ENCODE measurements at regions not wholly inside any gene's neighbourhood (a gene's known extent, or its start where the extent isn't known, plus 50 kb on each side); places are given as distances from the start of the nearest gene placed in this dataset.

DNA sequence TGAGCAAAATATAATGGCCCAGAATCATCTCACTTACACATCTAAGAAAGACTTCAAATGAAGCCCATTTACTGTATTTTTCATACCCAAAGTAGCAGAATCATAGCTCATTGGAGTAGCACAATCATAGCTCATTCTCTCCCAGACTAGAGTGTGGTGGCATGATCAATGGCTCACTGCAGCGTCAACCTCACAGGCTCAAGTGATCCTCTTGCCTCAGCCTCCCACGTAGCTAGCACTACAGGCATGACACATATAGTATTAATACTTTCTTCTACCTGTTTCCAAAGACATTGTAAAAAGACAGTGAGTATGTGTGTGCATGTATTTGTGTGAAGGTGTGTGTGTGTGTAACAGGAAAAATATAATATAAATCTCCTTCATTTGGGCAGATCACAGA, 1247.9 kb upstream of the ACO1 start:
- no peaks in the 10 kb centered on the region for H3K4me1 ChIP-seq (ENCODE audit: control insufficient read depth, insufficient read depth, low read length)
- no peak overlapping the region for H2BK5ac ChIP-seq (ENCODE audit: low read depth, low read length, poor library complexity, severe bottlenecking)
- ChIA-PET POLR2A (ENCODE audit: unreplicated experiment) (no interaction called here), CTCF (no interaction called here)
- H3K36me3 ChIP-seq (ENCODE audit: control insufficient read depth, insufficient read depth, low read length) = no peaks in the 10 kb centered on the region
- no peak overlapping the region for H3K4me3 ChIP-seq (ENCODE audit: insufficient read depth, low read depth, low read length)
- no peak overlapping the region for H3K27ac ChIP-seq (ENCODE audit: insufficient read depth, low read length)
- H4K20me1 ChIP-seq (ENCODE audit: insufficient read depth, low read length) = no peaks in the 10 kb centered on the region
- no peaks in the 10 kb centered on the region for H3K79me1 ChIP-seq (ENCODE audit: low read depth in 1 of 2, low read length in 2 of 2)
- no peak overlapping the region for H2BK120ac ChIP-seq (ENCODE audit: low read depth, low read length)
- no peak overlapping the region for H2AK5ac ChIP-seq (ENCODE audit: low read depth, low read length)
- intact Hi-C loops (cut with micrococcal nuclease) (no loop called here), dilution Hi-C loops (cut with HindIII; ENCODE audit: low sequenced_read_pairs, unreplicated experiment) (no loop called here), in situ Hi-C loops (cut with MboI; ENCODE audit: low sequenced_read_pairs) (no loop called here)
- no peak for ATAC-seq (ENCODE audit: low read depth)
- no peak overlapping the region for H2AFZ ChIP-seq (replicated peaks; ENCODE audit: low read length, poor library complexity)
- no peak overlapping the region for H3K14ac ChIP-seq (replicated peaks; ENCODE audit: low read depth, low read length)
- no peak overlapping the region for H3K9ac ChIP-seq (ENCODE audit: low read depth, low read length)
- no peaks in the 10 kb centered on the region for H3K9me1 ChIP-seq (ENCODE audit: insufficient read depth, low read length)
- no peak overlapping the region for H3K18ac ChIP-seq (ENCODE audit: low read depth, low read length)
- H2AK9ac ChIP-seq (replicated peaks; ENCODE audit: low read depth, low read length, poor library complexity) = no peak overlapping the region
- BruUV-seq (replicated peaks) = no TSS peak
- no peak overlapping the region for H3K4me2 ChIP-seq (ENCODE audit: low read depth, low read length)
- H2BK15ac ChIP-seq (ENCODE audit: low read depth, low read length) = no peak overlapping the region
- no CpG with 5 or more reads among the region's 2 CpGs for WGBS, 2 experiments (ENCODE audit: extremely low coverage in 2 of 2, insufficient read length in 1 of 2)
- no peak overlapping the region for H4K8ac ChIP-seq (ENCODE audit: low read depth in 2 of 2, low read length in 2 of 2)
- no peak overlapping the region for H3K56ac ChIP-seq (ENCODE audit: extremely low read depth, insufficient read depth, low read length)
- H3K23ac ChIP-seq (ENCODE audit: low read depth, low read length) = no peak overlapping the region
- no peak for TF ChIP-seq SMC3 (IDR thresholded peaks at IDR 0.05; ENCODE audit: low read depth, low read length)
- TF ChIP-seq RFX5 (IDR thresholded peaks at IDR 0.05; ENCODE audit: low read depth, low read length) = no peak
- no peak for TF ChIP-seq CEBPB (IDR thresholded peaks at IDR 0.05; ENCODE audit: low read depth, low read length)
- TF ChIP-seq MAFK (IDR thresholded peaks at IDR 0.05; ENCODE audit: low read depth, low read length) = no peak
- TF ChIP-seq MAZ (IDR thresholded peaks at IDR 0.05; ENCODE audit: borderline replicate concordance, low read depth, low read length) = no peak
- TF ChIP-seq FOS (IDR thresholded peaks at IDR 0.05; ENCODE audit: low read depth, low read length) = no peak
- no peak for TF ChIP-seq POLR2A (IDR thresholded peaks at IDR 0.05; ENCODE audit: low read depth, low read length)
- TF ChIP-seq, protein P1, sequence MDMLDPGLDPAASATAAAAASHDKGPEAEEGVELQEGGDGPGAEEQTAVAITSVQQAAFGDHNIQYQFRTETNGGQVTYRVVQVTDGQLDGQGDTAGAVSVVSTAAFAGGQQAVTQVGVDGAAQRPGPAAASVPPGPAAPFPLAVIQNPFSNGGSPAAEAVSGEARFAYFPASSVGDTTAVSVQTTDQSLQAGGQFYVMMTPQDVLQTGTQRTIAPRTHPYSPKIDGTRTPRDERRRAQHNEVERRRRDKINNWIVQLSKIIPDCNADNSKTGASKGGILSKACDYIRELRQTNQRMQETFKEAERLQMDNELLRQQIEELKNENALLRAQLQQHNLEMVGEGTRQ (IDR thresholded peaks at IDR 0.05; ENCODE audit: low read depth, low read length) = no peak
- no peak for TF ChIP-seq NFE2L2 (IDR thresholded peaks at IDR 0.05; ENCODE audit: low read depth, low read length)
- TF ChIP-seq, protein P2, sequence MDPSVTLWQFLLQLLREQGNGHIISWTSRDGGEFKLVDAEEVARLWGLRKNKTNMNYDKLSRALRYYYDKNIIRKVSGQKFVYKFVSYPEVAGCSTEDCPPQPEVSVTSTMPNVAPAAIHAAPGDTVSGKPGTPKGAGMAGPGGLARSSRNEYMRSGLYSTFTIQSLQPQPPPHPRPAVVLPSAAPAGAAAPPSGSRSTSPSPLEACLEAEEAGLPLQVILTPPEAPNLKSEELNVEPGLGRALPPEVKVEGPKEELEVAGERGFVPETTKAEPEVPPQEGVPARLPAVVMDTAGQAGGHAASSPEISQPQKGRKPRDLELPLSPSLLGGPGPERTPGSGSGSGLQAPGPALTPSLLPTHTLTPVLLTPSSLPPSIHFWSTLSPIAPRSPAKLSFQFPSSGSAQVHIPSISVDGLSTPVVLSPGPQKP (IDR thresholded peaks at IDR 0.05; ENCODE audit: borderline replicate concordance, low read depth, low read length) = no peak
- no peak for TF ChIP-seq RCOR1 (IDR thresholded peaks at IDR 0.05; ENCODE audit: insufficient replicate concordance, low read length)
- TF ChIP-seq CHD1 (IDR thresholded peaks at IDR 0.05; ENCODE audit: low read depth, low read length) = no peak
- TF ChIP-seq BHLHE40 (IDR thresholded peaks at IDR 0.05; ENCODE audit: low read depth, low read length) = no peak
- TF ChIP-seq, protein P3, sequence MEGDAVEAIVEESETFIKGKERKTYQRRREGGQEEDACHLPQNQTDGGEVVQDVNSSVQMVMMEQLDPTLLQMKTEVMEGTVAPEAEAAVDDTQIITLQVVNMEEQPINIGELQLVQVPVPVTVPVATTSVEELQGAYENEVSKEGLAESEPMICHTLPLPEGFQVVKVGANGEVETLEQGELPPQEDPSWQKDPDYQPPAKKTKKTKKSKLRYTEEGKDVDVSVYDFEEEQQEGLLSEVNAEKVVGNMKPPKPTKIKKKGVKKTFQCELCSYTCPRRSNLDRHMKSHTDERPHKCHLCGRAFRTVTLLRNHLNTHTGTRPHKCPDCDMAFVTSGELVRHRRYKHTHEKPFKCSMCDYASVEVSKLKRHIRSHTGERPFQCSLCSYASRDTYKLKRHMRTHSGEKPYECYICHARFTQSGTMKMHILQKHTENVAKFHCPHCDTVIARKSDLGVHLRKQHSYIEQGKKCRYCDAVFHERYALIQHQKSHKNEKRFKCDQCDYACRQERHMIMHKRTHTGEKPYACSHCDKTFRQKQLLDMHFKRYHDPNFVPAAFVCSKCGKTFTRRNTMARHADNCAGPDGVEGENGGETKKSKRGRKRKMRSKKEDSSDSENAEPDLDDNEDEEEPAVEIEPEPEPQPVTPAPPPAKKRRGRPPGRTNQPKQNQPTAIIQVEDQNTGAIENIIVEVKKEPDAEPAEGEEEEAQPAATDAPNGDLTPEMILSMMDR (conservative IDR thresholded peaks at IDR 0.05; ENCODE audit: low read depth, low read length) = no peak
- TF ChIP-seq MXI1 (IDR thresholded peaks at IDR 0.05; ENCODE audit: borderline replicate concordance, low read depth, low read length) = no peak
- TF ChIP-seq RAD21 (IDR thresholded peaks at IDR 0.05; ENCODE audit: low read length) = no peak
- H3K27me3 ChIP-seq (ENCODE audit: control insufficient read depth, insufficient read depth, low read length) = no peaks in the 10 kb centered on the region
- 0 out of 2 replicates have a peak, but pooled peaks cover 1% of the 10 kb centered on the region for H3K9me3 ChIP-seq (ENCODE audit: control insufficient read depth, insufficient read depth, low read length)
- H4K5ac ChIP-seq (ENCODE audit: low read depth, low read length) = no peak overlapping the region
- no peak overlapping the region for H4K91ac ChIP-seq (ENCODE audit: insufficient read depth, low read depth, low read length)
- no peak overlapping the region for H3K4ac ChIP-seq (ENCODE audit: low read depth, low read length)
- no peak overlapping the region for H2BK20ac ChIP-seq (ENCODE audit: low read depth, low read length)
- DNase-seq = no peak
